NCI-H524 treated with DMSO at 0.1 percent for 48 hours (cell line): ENCODE measurements at regions not wholly inside any gene's neighbourhood (a gene's known extent, or its start where the extent isn't known, plus 50 kb on each side); places are given as distances from the start of the nearest gene placed in this dataset.

Experiments used
- DNase-seq: peaks from one replicate; lab custom pipeline; 2025; lab: John Stamatoyannopoulos, UW

GRCh38 chr11:91810871-91811270, 413.7 kb upstream of the FAT3 start:
- no peak for DNase-seq

- no peak for DNase-seq
These were observed 419.3 kb upstream of the FAT3 start for GRCh38 chr11:91805293-91805692.

GRCh38 chr11:91804042-91804441, 420.6 kb upstream of the FAT3 start:
- no peak for DNase-seq

- DNase-seq, result no peak
These were observed 422.1 kb upstream of the FAT3 start for GRCh38 chr11:91802475-91802874.

GRCh38 chr11:91800208-91800914, 424.3 kb upstream of the FAT3 start:
- DNase-seq, result no peak

- no peak for DNase-seq
These were observed 426.4 kb upstream of the FAT3 start for GRCh38 chr11:91798240-91798639.

GRCh38 chr11:91796999-91797398, 427.6 kb upstream of the FAT3 start:
- DNase-seq, result no peak

- no peak for DNase-seq
These were observed 429.3 kb upstream of the FAT3 start for GRCh38 chr11:91795139-91795887.

- no peak for DNase-seq
These were observed 430.5 kb upstream of the FAT3 start for GRCh38 chr11:91794146-91794545.

GRCh38 chr11:91792779-91793262, 431.8 kb upstream of the FAT3 start:
- DNase-seq, result no peak

- DNase-seq, result no peak
These were observed 433.5 kb upstream of the FAT3 start for GRCh38 chr11:91791171-91791468.

GRCh38 chr11:91790346-91791170, 434.1 kb upstream of the FAT3 start:
- no peak for DNase-seq

- no peak for DNase-seq
These were observed 435.9 kb upstream of the FAT3 start for GRCh38 chr11:91788764-91789163.

GRCh38 chr11:91786097-91786496, 438.5 kb upstream of the FAT3 start:
- no peak for DNase-seq

- no peak for DNase-seq
These were observed 441.4 kb upstream of the FAT3 start for GRCh38 chr11:91783173-91783572.

GRCh38 chr11:91778758-91779157, 445.9 kb upstream of the FAT3 start:
- DNase-seq, result no peak

- no peak for DNase-seq
These were observed 448.0 kb upstream of the FAT3 start for GRCh38 chr11:91776655-91777054.

- no peak for DNase-seq
These were observed 451.5 kb upstream of the FAT3 start for GRCh38 chr11:91773090-91773489.

GRCh38 chr11:91771961-91772360, 452.7 kb upstream of the FAT3 start:
- no peak for DNase-seq

- DNase-seq, result no peak
These were observed 455.8 kb upstream of the FAT3 start for GRCh38 chr11:91768783-91769182.

GRCh38 chr11:91763331-91763730, 461.3 kb upstream of the FAT3 start:
- DNase-seq, result no peak

GRCh38 chr11:91761406-91762025, 463.1 kb upstream of the FAT3 start:
- peak; percentile 70 for DNase-seq
